HL-60 (cell line): ENCODE measurements at regions not wholly inside any gene's neighbourhood (a gene's known extent, or its start where the extent isn't known, plus 50 kb on each side); places are given as distances from the start of the nearest gene placed in this dataset.

Experiments used
- DNase-seq, 2 experiments: peaks; one replicate each; pipeline ENCODE4 v3.0.0-alpha.2; 2010 to 2020; ENCODE audit warnings: low read depth in 1 of 2, low spot score in 1 of 2
- H3K27ac ChIP-seq: fragments of 250-450 bp; sonication (Bioruptor Pico); replicated peaks from 2 replicates; pipeline ENCODE4 v1.5.1; 2020; ENCODE audit warnings: mild to moderate bottlenecking, moderate library complexity
- H3K27me3 ChIP-seq: fragments of 250-450 bp; sonication (Bioruptor Pico); 2 replicates; pipeline ENCODE4 v1.5.1; 2021; ENCODE audit warnings: mild to moderate bottlenecking, moderate library complexity; ENCODE audit not compliant: insufficient read depth, poor library complexity, severe bottlenecking
- H3K4me3 ChIP-seq: replicated peaks from 2 replicates; pipeline ENCODE4 v1.5.1; 2011; ENCODE audit warnings: mild to moderate bottlenecking, control low read depth, low read length; ENCODE audit not compliant: insufficient read depth
- CTCF ChIP-seq: IDR thresholded peaks from one replicate; pipeline ENCODE4 v1.5.1; 2011; ENCODE audit warnings: low read length, control low read depth, inconsistent platforms; ENCODE audit not compliant: insufficient read depth
- GABPA ChIP-seq: IDR thresholded peaks from 2 replicates; pipeline ENCODE4 v1.6.1; 2012; ENCODE audit warnings: low read depth
- POLR2AphosphoS5 ChIP-seq: IDR thresholded peaks from 2 replicates; pipeline ENCODE4 v1.6.1; 2012; ENCODE audit warnings: low read depth
- REST ChIP-seq: IDR thresholded peaks from 2 replicates; pipeline ENCODE4 v1.6.1; 2012; ENCODE audit warnings: low read depth; ENCODE audit not compliant: insufficient replicate concordance
- SPI1 ChIP-seq: IDR thresholded peaks from 2 replicates; pipeline ENCODE4 v1.6.1; 2012; ENCODE audit warnings: low read depth, mild to moderate bottlenecking, borderline replicate concordance

- Histone ChIP-seq H3K27me3 (no peaks in the 10 kb centered on the region), H3K4me3 (no peak overlapping the region), H3K27ac (no peak overlapping the region)
- TF ChIP-seq CTCF (no peak), SPI1 (no peak), POLR2AphosphoS5 (no peak)
- DNase-seq: no peak
Measured at GRCh38 chr11:109166441-109166840, 255.5 kb upstream of the C11orf87 start.

- no peak for TF ChIP-seq REST
- TF ChIP-seq GABPA: no peak
- no peak for TF ChIP-seq SPI1
- TF ChIP-seq CTCF: no peak
- no peak for TF ChIP-seq POLR2AphosphoS5
- Histone ChIP-seq H3K27ac (no peak overlapping the region), H3K4me3 (no peak overlapping the region), H3K27me3 (no peaks in the 10 kb centered on the region)
- no peak for DNase-seq
Measured at GRCh38 chr11:109173504-109173903, 248.5 kb upstream of the C11orf87 start.

- no peak overlapping the region for H3K4me3 ChIP-seq
- no peak overlapping the region for H3K27ac ChIP-seq
Measured at GRCh38 chr11:109184376-109184775, 237.6 kb upstream of the C11orf87 start.

More at GRCh38 chr11:109184376-109184775, 237.6 kb upstream of the C11orf87 start:
- no peaks in the 10 kb centered on the region for H3K27me3 ChIP-seq
- no peak for TF ChIP-seq CTCF
- TF ChIP-seq GABPA: no peak
- no peak for TF ChIP-seq POLR2AphosphoS5
- TF ChIP-seq REST: no peak
- no peak for TF ChIP-seq SPI1
- DNase-seq: no peak
